ENCODE measurements at regions not wholly inside any gene's neighbourhood (a gene's known extent, or its start where the extent isn't known, plus 50 kb on each side); places are given as distances from the start of the nearest gene placed in this dataset.

- TF ChIP-seq CTCF (conservative IDR thresholded peaks at IDR 0.05; ENCODE audit: low read depth, low read length) (no peak), POLR2A (IDR thresholded peaks at IDR 0.05; ENCODE audit: low read depth, low read length) (no peak), SMC3 (IDR thresholded peaks at IDR 0.05; ENCODE audit: low read depth, low read length) (no peak), CHD1 (IDR thresholded peaks at IDR 0.05; ENCODE audit: low read depth, low read length) (no peak), MAZ (IDR thresholded peaks at IDR 0.05; ENCODE audit: borderline replicate concordance, low read depth, low read length) (no peak), RAD21 (IDR thresholded peaks at IDR 0.05; ENCODE audit: low read length) (no peak), USF2 (IDR thresholded peaks at IDR 0.05; ENCODE audit: low read depth, low read length) (no peak)
These were observed 84.2 kb upstream of the FOXC1 start for GRCh38 chr6:1525364-1526038.

Measured in IMR-90 (cell line).